ENCODE measurements at regions not wholly inside any gene's neighbourhood (a gene's known extent, or its start where the extent isn't known, plus 50 kb on each side); places are given as distances from the start of the nearest gene placed in this dataset.

DNA sequence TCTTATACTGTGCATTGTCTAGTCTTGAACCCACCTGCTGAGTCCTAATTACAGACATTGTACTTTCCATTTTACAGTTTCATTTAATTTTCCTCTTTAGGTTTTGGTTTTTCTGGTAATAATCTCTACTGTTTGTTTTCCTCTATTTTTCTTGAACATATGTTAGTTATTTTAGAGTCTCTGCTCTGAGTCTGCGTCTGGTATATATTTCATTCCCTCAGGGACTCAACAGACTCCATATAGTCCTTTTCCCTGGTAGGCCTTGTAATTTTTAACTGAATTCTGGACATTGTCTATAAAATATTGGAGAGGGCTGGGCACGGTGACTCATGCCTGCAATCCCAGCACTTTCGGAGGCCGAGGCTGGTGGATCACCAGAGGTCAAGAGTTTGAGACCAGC lies 121.8 kb upstream of the STOX2 start:
- H4K20me1 ChIP-seq (ENCODE audit: insufficient read depth): no peaks in the 10 kb centered on the region
- no peak overlapping the region for H3K4me2 ChIP-seq (ENCODE audit: low read length)
- H3K27ac ChIP-seq (ENCODE audit: low read length): no peak overlapping the region
- H2AFZ ChIP-seq (ENCODE audit: low read depth, low read length): no peak overlapping the region
- no peaks in the 10 kb centered on the region for H3F3A ChIP-seq (ENCODE audit: insufficient read depth, low read length, poor library complexity, severe bottlenecking)
- TF ChIP-seq, protein P1, sequence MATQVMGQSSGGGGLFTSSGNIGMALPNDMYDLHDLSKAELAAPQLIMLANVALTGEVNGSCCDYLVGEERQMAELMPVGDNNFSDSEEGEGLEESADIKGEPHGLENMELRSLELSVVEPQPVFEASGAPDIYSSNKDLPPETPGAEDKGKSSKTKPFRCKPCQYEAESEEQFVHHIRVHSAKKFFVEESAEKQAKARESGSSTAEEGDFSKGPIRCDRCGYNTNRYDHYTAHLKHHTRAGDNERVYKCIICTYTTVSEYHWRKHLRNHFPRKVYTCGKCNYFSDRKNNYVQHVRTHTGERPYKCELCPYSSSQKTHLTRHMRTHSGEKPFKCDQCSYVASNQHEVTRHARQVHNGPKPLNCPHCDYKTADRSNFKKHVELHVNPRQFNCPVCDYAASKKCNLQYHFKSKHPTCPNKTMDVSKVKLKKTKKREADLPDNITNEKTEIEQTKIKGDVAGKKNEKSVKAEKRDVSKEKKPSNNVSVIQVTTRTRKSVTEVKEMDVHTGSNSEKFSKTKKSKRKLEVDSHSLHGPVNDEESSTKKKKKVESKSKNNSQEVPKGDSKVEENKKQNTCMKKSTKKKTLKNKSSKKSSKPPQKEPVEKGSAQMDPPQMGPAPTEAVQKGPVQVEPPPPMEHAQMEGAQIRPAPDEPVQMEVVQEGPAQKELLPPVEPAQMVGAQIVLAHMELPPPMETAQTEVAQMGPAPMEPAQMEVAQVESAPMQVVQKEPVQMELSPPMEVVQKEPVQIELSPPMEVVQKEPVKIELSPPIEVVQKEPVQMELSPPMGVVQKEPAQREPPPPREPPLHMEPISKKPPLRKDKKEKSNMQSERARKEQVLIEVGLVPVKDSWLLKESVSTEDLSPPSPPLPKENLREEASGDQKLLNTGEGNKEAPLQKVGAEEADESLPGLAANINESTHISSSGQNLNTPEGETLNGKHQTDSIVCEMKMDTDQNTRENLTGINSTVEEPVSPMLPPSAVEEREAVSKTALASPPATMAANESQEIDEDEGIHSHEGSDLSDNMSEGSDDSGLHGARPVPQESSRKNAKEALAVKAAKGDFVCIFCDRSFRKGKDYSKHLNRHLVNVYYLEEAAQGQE (IDR thresholded peaks at IDR 0.05; ENCODE audit: borderline replicate concordance): no peak
- TF ChIP-seq MXI1 (conservative IDR thresholded peaks at IDR 0.05; ENCODE audit: poor library complexity, severe bottlenecking) (no peak), RAD21 (conservative IDR thresholded peaks at IDR 0.05) (no peak)
- H3K4me3 ChIP-seq (ENCODE audit: low read length): no peak overlapping the region
- no peak overlapping the region for H3K9ac ChIP-seq (ENCODE audit: low read length)
- no peaks in the 10 kb centered on the region for H3K27me3 ChIP-seq (ENCODE audit: insufficient read depth, low read depth, low read length)
- H3K79me2 ChIP-seq (replicated peaks; ENCODE audit: insufficient read depth, low read length): no peaks in the 10 kb centered on the region
- H3K36me3 ChIP-seq (ENCODE audit: insufficient read depth, low read length): no peaks in the 10 kb centered on the region
- no peaks in the 10 kb centered on the region for H3K9me2 ChIP-seq (ENCODE audit: insufficient read depth, low read length)
- H3K9me3 ChIP-seq (ENCODE audit: low read length): no peaks in the 10 kb centered on the region

DNA sequence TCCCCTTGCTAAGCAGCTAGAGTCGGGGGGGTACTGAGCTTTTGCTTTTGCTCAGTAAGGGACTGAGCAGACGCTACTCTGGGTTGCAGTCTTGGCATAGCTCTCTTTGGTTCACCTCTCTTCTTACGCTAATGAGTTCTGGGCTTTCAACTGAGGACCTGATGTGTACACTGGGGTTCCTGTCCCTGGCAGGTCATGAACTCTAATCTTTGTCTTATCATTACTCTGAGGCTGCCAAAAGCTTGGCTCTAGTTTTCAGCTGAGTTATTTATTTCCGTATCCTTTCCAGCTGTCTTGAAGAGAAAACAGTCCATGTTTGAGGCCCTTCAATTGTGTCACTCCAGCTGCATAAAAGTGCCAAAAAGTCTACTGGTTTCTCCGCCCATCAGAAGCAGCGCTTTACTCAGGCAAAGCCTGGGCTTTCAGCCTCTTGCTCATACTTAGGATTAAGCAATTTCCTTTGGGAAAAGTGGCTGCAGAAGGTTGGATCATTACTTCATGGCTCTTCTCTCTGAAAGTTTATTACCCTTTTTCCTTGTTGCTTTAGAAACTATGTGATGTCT lies 121.0 kb upstream of the STOX2 start:
- Histone ChIP-seq H2AFZ (ENCODE audit: low read depth, low read length) (no peak overlapping the region), H3K9me2 (ENCODE audit: insufficient read depth, low read length) (no peaks in the 10 kb centered on the region), H3K4me3 (ENCODE audit: low read length) (no peak overlapping the region), H3K27ac (ENCODE audit: low read length) (no peak overlapping the region), H3K27me3 (ENCODE audit: insufficient read depth, low read depth, low read length) (no peaks in the 10 kb centered on the region), H3F3A (ENCODE audit: insufficient read depth, low read length, poor library complexity, severe bottlenecking) (no peaks in the 10 kb centered on the region), H4K20me1 (ENCODE audit: insufficient read depth) (no peaks in the 10 kb centered on the region), H3K9me3 (ENCODE audit: low read length) (no peaks in the 10 kb centered on the region), H3K9ac (ENCODE audit: low read length) (no peak overlapping the region), H3K4me2 (ENCODE audit: low read length) (no peak overlapping the region), H3K36me3 (ENCODE audit: insufficient read depth, low read length) (no peaks in the 10 kb centered on the region), H3K79me2 (replicated peaks; ENCODE audit: insufficient read depth, low read length) (no peaks in the 10 kb centered on the region)
- TF ChIP-seq MXI1 (conservative IDR thresholded peaks at IDR 0.05; ENCODE audit: poor library complexity, severe bottlenecking): no peak

DNA sequence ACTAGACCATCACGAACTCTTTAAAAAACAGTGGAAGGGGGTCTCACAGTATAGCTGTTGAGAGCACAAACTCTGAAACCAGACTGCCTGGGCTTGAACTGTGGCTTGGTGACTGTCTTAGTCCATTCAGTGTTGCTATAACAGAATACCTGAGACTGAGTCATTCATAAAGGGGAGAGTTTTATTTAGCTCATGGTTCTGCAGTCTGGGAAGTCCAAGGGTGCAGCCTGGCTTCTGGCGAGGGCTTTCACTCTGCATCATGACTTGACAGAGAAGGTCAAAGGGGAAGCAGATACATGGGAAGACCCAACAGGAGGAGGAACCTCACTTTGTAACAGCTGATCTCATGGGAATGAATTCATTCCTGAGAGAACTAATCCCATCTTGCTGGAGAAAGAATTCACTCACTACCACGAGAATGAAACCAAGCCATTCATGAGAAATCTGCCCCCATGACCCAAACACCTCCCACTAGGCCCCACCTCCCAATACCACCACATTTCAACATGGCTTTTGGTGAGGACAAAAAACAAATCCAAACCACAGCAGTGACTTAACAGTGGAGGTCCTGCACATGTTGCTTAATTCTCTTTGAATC lies 116.7 kb upstream of the STOX2 start:
- Histone ChIP-seq H2AFZ (ENCODE audit: low read depth, low read length) (no peak overlapping the region), H3K36me3 (ENCODE audit: insufficient read depth, low read length) (no peaks in the 10 kb centered on the region), H3F3A (ENCODE audit: insufficient read depth, low read length, poor library complexity, severe bottlenecking) (no peaks in the 10 kb centered on the region), H3K4me3 (ENCODE audit: low read length) (no peak overlapping the region), H3K4me2 (ENCODE audit: low read length) (no peak overlapping the region), H3K9me3 (ENCODE audit: low read length) (no peaks in the 10 kb centered on the region), H3K9me2 (ENCODE audit: insufficient read depth, low read length) (no peaks in the 10 kb centered on the region), H3K79me2 (replicated peaks; ENCODE audit: insufficient read depth, low read length) (no peaks in the 10 kb centered on the region), H4K20me1 (ENCODE audit: insufficient read depth) (no peaks in the 10 kb centered on the region), H3K27ac (ENCODE audit: low read length) (no peak overlapping the region), H3K27me3 (ENCODE audit: insufficient read depth, low read depth, low read length) (no peaks in the 10 kb centered on the region), H3K9ac (ENCODE audit: low read length) (no peak overlapping the region)
- no peak for TF ChIP-seq RAD21 (conservative IDR thresholded peaks at IDR 0.05)
- TF ChIP-seq, protein P2, sequence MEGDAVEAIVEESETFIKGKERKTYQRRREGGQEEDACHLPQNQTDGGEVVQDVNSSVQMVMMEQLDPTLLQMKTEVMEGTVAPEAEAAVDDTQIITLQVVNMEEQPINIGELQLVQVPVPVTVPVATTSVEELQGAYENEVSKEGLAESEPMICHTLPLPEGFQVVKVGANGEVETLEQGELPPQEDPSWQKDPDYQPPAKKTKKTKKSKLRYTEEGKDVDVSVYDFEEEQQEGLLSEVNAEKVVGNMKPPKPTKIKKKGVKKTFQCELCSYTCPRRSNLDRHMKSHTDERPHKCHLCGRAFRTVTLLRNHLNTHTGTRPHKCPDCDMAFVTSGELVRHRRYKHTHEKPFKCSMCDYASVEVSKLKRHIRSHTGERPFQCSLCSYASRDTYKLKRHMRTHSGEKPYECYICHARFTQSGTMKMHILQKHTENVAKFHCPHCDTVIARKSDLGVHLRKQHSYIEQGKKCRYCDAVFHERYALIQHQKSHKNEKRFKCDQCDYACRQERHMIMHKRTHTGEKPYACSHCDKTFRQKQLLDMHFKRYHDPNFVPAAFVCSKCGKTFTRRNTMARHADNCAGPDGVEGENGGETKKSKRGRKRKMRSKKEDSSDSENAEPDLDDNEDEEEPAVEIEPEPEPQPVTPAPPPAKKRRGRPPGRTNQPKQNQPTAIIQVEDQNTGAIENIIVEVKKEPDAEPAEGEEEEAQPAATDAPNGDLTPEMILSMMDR (IDR thresholded peaks at IDR 0.05; ENCODE audit: poor library complexity, severe bottlenecking): no peak
- no peak for TF ChIP-seq EP300 (conservative IDR thresholded peaks at IDR 0.05; ENCODE audit: poor library complexity, severe bottlenecking)
- no peak for TF ChIP-seq SMC3 (conservative IDR thresholded peaks at IDR 0.05; ENCODE audit: poor library complexity)
- TF ChIP-seq, protein P1 (IDR thresholded peaks at IDR 0.05; ENCODE audit: borderline replicate concordance): no peak
- TF ChIP-seq POLR2AphosphoS5 (IDR thresholded peaks at IDR 0.05): no peak
- TF ChIP-seq TAF1 (IDR thresholded peaks at IDR 0.05; ENCODE audit: low read depth): no peak
- TF ChIP-seq MXI1 (conservative IDR thresholded peaks at IDR 0.05; ENCODE audit: poor library complexity, severe bottlenecking): no peak
- no peak for TF ChIP-seq EZH2 (IDR thresholded peaks at IDR 0.05; ENCODE audit: borderline replicate concordance, insufficient read depth, low read length, poor library complexity, severe bottlenecking)

Measured in neural cell (in vitro differentiated cells).